PC-3 (cell line): ENCODE measurements at regions not wholly inside any gene's neighbourhood (a gene's known extent, or its start where the extent isn't known, plus 50 kb on each side); places are given as distances from the start of the nearest gene placed in this dataset.
A peak's percentile ranks its signal among the peaks of the same experiment; 100 is the strongest.

Source experiments
- EZH2 ChIP-seq: fragments of 300-600 bp; sonication (generic); IDR thresholded peaks from one replicate; pipeline ENCODE4 v1.6.1; 2017; ENCODE audit warnings: antibody characterized with exemption, mild to moderate bottlenecking, low read length; ENCODE audit not compliant: unreplicated experiment
- EZH2phosphoT487 ChIP-seq: fragments of 300-600 bp; sonication (generic); IDR thresholded peaks from 2 replicates; pipeline ENCODE4 v1.6.1; 2018; ENCODE audit warnings: mild to moderate bottlenecking, antibody characterized with exemption, low read length, borderline replicate concordance
- TF ChIP-seq, protein P1 (sequence below): fragments of 300-600 bp; sonication (generic); conservative IDR thresholded peaks from 2 replicates; pipeline ENCODE4 v1.5.1; 2017; ENCODE audit warnings: antibody characterized with exemption, low read depth, mild to moderate bottlenecking, low read length

DNA sequence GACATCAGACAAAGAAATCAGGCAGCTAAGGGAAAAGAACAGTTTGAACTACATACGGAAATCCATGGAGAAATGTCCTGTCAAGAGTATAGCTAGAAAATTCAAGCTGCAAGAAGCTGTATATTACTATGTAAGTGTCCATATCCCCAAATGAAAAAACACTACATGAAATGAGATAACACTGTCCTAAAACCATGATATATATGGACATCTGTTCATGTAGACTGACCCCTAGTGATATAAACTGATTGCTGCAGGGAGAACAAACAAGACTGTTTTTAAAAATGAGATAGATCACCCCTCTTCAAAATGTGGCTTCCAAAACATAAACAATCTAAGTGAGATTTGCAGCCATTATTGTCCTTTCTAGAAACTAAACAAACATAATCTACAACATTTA lies 985.6 kb downstream of the EPHA3 start:
- TF ChIP-seq, protein P1, sequence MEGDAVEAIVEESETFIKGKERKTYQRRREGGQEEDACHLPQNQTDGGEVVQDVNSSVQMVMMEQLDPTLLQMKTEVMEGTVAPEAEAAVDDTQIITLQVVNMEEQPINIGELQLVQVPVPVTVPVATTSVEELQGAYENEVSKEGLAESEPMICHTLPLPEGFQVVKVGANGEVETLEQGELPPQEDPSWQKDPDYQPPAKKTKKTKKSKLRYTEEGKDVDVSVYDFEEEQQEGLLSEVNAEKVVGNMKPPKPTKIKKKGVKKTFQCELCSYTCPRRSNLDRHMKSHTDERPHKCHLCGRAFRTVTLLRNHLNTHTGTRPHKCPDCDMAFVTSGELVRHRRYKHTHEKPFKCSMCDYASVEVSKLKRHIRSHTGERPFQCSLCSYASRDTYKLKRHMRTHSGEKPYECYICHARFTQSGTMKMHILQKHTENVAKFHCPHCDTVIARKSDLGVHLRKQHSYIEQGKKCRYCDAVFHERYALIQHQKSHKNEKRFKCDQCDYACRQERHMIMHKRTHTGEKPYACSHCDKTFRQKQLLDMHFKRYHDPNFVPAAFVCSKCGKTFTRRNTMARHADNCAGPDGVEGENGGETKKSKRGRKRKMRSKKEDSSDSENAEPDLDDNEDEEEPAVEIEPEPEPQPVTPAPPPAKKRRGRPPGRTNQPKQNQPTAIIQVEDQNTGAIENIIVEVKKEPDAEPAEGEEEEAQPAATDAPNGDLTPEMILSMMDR, result peak; percentile 82
- TF ChIP-seq EZH2 (no peak), EZH2phosphoT487 (no peak)
